ENCODE measurements at regions not wholly inside any gene's neighbourhood (a gene's known extent, or its start where the extent isn't known, plus 50 kb on each side); places are given as distances from the start of the nearest gene placed in this dataset.
"Not testable (repeated sequence)": the region's sequence is repeated elsewhere in the genome, so short reads cannot be mapped to it uniquely, and the experiment has no call there.

GRCh38 chr1:199032479-199032878 lies 393.6 kb downstream of the PTPRC start:
- not testable (repeated sequence) for TF ChIP-seq CTCF (IDR thresholded peaks at IDR 0.05); POLR2AphosphoS5 (IDR thresholded peaks at IDR 0.05; ENCODE audit: insufficient read depth in 1 of 2, low read depth in 1 of 2)

All from vagina (tissue), 2 donors.